HG03342 (cell line): ENCODE measurements at regions not wholly inside any gene's neighbourhood (a gene's known extent, or its start where the extent isn't known, plus 50 kb on each side); places are given as distances from the start of the nearest gene placed in this dataset.
A peak's percentile ranks its signal among the peaks of the same experiment; 100 is the strongest.
"Not testable (repeated sequence)": the region's sequence is repeated elsewhere in the genome, so short reads cannot be mapped to it uniquely, and the experiment has no call there.

ENCODE experiments used
- ATAC-seq: cut with Tn5 transposase; IDR thresholded peaks from one replicate; pipeline ENCODE4 v1.9.1; 2021; ENCODE audit warnings: mild to moderate bottlenecking, moderate library complexity; ENCODE audit not compliant: unreplicated experiment

GRCh38 chr17:12195418-12195817, 174.7 kb downstream of the MAP2K4 start:
- ATAC-seq, result no peak

DNA sequence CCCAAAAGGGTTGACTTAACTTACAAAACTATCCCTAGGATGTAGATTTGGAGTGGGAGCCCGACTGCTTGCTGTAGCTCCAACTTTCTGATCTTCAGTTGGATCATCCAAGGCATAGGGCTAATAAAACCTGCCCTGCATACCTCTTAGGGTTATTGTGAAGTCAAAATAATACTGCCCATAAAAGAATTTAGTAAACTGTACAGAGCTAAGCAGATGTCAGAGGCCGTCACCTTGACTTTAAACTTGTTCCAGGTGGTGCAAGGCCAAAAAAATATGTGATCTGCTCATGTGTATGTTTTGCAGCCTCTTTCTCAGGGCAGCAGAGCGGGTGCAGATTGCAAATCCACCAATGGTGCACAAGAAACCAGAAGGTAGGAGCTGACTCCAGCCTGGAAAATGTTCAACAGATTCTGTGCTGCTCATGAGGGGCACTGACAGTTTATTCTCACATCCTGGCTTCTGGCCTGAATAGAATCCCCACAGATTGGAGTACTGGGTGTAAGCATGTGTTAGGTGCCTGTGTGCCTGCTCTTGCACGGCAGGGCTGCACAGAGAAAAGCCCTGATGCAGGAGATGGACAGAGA, 180.7 kb downstream of the MAP2K4 start:
- no peak for ATAC-seq

DNA sequence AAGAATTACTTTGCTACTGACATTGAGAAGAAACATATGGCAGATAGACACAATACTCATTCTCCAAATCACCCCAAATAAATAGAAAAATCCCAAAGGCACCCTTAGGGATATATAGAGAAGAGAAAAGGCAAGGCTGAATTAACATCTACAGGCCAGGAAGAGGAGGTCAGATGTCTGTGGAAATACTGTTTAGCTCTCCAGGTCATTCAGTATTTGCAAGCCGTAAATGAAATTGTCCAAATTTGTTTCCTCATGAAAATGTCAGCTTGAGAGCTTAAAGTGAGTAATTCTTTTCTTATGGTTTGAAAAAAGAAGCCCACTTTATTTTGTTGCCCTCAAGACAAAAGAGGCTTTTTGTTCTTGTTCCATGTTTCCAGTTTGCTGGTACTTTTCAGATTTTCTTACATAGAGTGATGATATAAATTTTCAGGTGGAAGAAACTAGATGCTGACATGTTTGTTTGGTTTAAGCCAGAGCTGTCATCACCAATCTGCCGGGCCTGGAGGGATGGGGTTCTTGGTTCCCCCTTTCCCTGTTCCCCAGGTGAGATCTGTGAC, 189.0 kb downstream of the MAP2K4 start:
- ATAC-seq, result no peak

GRCh38 chr17:12220714-12221439, 200.2 kb downstream of the MAP2K4 start:
- not testable (repeated sequence) for ATAC-seq

GRCh38 chr17:12222392-12222791, 201.7 kb downstream of the MAP2K4 start:
- no peak for ATAC-seq

GRCh38 chr17:12227547-12227946, 206.9 kb downstream of the MAP2K4 start:
- no peak for ATAC-seq

DNA sequence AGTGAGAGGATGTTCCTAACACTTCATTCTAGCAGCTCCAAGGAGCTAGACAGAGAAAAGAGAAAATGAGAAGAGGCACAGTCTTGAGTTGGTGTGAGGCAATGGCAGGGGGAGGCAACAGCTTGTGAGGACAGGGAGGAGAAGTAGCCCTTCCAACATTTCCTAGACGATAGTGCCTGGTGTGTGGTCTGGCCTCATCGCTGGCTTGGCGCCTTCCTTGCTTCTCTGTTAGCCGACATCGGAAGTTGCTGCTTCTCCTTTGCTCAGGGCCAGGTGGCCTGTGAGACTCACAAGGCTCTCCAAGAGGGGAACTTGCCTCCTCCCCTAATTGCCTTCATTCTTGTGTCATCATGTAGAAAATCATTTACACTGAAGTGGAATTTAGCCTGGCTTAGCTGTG, 208.7 kb downstream of the MAP2K4 start:
- no peak for ATAC-seq

DNA sequence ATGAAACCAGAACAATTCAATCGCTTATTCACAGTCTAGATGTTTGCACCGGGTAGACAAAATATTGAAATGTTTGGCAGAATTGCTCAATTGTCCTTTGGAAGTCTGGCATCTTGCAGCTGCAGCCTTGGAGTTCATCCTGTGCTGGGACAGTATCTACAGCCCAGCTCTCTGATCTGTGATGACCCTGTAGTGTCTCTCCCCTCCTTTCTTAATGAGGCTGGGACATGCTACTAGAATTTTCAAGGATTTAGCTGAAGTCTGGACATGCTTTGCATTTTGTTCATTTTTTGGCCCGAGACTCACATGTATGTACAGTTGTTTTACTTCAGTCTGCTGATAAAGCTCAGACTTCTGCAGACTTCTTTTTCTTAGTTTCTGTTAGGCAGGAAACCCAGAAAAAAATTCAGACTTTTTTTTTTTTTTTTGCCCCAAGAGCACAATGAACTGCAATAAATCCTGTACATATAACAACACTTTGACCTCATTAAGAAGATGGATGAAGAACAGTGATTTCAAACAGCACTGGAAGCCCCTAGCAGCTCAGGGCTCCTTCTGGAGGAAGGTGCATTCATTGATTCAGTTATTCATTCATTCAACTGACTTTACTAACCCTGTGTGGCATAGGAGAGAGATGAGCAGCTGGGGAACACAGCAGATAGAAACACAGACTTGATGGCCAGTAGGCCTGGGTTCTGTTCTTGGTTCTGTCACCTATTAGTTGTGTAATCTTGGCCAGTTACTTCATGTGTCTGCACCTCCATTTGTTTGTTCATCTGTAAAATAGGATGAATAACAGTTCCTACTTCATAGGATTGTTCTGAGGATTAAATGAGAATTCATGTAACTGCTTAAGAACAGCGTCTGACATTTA, 210.0 kb downstream of the MAP2K4 start:
- no peak for ATAC-seq

DNA sequence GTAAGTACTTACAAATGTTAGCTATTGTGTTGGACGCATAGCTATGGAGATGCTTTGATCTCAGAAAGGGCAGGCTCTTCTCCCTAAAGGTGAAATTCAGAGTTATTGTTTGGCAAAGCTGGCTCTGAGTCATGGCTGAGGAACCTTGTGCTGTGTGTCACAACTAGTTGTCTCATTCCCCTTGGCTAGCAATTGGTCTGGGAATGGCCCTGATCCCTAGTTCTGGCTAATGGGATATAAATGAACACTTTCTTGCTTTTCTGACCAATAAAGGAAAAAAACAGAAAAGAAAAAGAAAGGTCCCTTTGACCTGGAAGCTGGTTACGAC, 210.6 kb downstream of the MAP2K4 start:
- no peak for ATAC-seq

DNA sequence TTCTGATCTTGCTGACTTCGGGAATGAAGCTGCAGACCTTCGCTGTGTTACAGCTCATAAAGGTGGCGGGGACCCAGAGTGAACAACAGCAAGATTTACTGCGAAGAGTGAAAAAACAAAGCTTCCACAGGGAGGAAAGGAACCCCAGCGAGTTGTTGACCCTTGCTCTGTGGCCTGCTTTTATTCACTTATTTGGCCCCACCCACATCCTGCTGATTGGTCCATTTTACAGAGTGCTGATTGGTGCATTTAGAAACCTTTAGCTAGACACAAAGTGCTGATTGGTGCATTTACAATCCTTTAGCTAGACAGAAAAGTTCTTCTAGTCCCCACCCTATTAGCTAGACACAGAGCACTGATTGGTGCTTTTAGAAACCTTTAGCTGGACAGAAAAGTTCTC, 218.3 kb downstream of the MAP2K4 start:
- ATAC-seq, result not testable (repeated sequence)

DNA sequence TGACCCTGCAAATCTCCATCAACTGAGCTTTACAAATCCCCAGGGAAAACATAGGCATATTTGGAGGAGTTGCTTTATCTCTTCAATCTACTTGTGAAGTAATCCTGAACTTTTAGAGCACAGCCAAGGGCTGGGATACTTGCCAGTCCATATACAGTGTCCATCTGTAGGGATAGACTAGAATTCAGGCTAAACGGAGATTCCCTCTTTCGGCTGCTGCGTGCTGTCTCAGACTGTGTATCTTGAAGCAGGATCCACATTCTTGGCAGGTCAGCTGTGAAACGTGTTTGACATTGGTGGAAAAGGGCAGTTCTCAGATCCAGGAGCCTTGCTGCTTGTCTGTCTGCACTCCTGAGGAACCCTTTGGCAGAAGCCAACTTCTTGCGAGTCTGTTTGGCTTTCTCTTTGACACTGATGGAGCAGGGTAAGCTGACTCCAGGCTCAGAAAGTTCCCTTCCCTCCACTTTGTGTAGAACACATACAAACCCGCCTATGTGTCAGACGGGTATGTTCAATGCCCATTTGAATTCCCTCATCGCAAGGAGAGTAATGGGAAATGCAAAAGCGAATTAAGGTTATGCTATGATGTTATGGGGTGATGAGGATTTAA, 221.8 kb downstream of the MAP2K4 start:
- no peak for ATAC-seq

DNA sequence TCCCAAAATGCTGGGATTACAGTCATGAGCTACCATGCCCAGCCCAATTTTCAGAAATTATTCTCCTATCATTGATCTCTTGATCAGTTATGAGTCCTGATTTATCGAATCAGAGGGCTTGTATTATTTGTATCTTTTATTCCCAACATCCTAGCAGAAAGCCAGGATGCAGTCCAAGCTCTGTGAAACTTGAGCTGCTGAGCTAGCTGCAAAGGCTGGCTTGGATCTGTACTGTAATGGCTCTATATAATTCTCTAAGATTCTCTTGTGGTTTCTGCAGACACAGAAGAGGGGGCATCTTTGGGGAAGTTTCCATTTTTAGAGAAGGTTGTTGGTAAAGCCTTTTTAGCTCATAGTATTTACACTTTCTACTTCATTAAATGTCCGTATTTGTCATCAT, 227.1 kb downstream of the MAP2K4 start:
- no peak for ATAC-seq

- no peak for ATAC-seq
Observed at GRCh38 chr17:12250973-12251372, 230.3 kb downstream of the MAP2K4 start.

DNA sequence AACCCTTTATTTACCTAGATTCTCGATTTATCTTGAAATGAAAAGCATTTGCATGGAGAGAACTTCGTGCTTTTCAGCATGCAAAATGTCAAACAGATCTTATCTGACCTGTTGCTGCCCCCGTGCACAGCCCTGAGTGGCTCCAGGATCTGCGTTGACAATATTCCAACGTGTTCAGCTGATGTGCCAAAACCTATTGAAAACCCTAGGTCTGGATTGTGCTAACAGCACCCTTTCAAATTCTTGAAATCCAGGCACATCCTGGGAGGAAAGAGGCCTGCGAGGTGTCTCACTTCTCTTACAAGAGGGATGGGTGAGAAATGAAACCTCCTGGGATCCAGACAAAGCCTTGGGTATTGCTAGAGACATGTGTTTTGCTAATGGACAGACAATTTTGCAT, 231.8 kb downstream of the MAP2K4 start:
- no peak for ATAC-seq

DNA sequence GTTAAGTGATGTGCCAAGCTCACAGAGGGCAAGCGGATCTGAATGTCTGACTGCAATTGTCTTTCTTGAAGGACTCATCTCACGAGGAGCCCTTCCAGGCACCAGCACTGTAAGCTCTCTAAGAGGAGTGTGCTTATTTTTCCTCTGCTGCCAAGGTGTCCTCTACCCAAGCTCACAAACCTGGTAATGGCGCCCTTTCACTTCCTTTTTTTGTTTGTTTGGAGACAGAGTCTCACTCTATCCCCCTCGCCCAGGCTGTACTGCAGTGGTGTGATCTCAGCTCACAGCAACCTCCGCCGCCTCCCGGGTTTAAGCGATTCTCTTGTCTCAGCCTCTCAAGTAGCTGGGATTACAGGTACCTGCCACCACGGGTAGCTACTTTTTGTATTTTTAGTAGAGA, 233.8 kb downstream of the MAP2K4 start:
- ATAC-seq, result no peak

DNA sequence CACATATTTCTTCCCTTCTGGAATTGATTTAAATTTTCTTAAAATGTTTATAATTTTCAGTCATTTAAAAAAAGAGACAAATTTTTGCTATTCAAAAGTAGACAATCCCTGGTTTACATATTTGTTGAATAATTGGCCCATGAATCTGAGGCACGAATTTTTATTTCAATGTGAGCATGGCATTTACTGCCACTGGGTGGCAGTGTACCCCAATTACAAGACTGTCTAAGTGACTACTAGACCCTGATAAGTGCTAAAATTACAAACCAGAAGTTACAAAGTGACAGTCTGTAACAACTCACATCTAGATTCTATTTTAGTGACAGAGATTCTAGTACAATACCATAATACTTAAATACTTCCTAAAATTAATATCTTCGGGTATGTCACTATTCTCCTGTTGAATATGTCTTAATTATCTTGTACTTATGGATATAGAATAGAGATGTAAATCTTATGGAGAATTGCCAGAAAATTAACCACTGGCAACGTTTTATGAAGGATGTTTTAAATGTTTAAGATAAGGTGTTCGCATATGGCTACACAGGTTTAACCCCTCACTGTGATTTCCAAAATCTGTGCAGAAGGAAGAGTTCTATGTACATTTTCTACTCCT, 235.8 kb downstream of the MAP2K4 start:
- ATAC-seq, result peak; percentile 58

DNA sequence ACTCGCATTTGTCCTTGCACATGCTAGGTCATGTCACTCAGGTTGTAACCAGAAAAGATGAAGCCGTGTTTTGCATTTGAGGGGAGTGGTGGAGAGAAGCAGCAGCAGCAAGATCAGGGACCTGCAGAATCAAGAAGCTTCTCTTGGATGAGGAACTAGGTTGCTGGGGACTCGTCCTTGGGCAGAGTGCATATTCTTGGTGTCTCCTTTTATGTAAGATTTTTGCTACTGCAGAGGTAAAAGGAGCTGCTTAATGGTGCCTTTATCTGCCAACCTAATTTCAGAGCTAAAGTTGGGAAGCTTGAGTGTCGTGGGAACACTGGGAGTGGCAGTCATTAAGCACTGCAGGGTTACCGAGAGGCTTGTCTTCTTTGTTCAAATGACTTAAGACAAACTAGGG, 236.5 kb downstream of the MAP2K4 start:
- no peak for ATAC-seq

- ATAC-seq, result no peak
Observed at GRCh38 chr17:12261354-12261753, 240.7 kb downstream of the MAP2K4 start.

GRCh38 chr17:12269751-12270150, 249.1 kb downstream of the MAP2K4 start:
- ATAC-seq, result no peak

DNA sequence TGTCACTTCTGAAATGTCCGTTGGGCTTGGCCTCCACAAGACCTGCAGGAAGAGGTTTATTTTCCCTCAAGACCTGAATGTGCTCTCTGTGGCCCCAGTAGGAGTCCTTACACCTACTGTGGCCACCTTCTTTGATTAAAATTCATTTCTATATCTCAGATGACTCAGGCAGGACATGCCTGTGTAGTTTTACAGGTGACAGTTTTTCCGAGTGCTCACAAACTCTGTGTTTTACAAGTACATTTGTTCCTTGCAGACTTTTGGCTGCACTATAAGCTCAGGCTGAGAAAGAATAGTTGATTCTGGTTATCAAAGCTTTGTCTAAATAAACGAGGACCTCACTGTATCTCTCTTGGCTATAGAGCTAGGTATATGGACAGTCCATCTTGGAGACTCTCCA, 257.1 kb downstream of the MAP2K4 start:
- ATAC-seq, result no peak

GRCh38 chr17:12282056-12282455, 261.4 kb downstream of the MAP2K4 start:
- no peak for ATAC-seq
